ENCODE measurements at regions not wholly inside any gene's neighbourhood (a gene's known extent, or its start where the extent isn't known, plus 50 kb on each side); places are given as distances from the start of the nearest gene placed in this dataset.
A peak's percentile ranks its signal among the peaks of the same experiment; 100 is the strongest.

GRCh38 chr1:198902655-198903054 is 263.8 kb downstream of the PTPRC start:
- peak overlapping the region; percentile 76 for H3K27ac ChIP-seq
- TF ChIP-seq, protein P1, sequence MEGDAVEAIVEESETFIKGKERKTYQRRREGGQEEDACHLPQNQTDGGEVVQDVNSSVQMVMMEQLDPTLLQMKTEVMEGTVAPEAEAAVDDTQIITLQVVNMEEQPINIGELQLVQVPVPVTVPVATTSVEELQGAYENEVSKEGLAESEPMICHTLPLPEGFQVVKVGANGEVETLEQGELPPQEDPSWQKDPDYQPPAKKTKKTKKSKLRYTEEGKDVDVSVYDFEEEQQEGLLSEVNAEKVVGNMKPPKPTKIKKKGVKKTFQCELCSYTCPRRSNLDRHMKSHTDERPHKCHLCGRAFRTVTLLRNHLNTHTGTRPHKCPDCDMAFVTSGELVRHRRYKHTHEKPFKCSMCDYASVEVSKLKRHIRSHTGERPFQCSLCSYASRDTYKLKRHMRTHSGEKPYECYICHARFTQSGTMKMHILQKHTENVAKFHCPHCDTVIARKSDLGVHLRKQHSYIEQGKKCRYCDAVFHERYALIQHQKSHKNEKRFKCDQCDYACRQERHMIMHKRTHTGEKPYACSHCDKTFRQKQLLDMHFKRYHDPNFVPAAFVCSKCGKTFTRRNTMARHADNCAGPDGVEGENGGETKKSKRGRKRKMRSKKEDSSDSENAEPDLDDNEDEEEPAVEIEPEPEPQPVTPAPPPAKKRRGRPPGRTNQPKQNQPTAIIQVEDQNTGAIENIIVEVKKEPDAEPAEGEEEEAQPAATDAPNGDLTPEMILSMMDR (conservative IDR thresholded peaks at IDR 0.05; ENCODE audit: low read depth): no peak
- CTCF ChIA-PET: interaction anchor here (0.5 to 1.4 kb wide), 11 partner anchors 8 to 1580 kb away, joined by 3 to 13 read pairs (median 3); no protein-coding TSS in a partner anchor
- POLR2A ChIA-PET (ENCODE audit: low non-redundant PET): interaction anchor here (1.2 kb wide), 1 partner anchor 13 kb away, joined by 3 read pairs; no protein-coding TSS in a partner anchor
- DNase-seq (ENCODE audit: low spot score): peak; percentile 34

DNA sequence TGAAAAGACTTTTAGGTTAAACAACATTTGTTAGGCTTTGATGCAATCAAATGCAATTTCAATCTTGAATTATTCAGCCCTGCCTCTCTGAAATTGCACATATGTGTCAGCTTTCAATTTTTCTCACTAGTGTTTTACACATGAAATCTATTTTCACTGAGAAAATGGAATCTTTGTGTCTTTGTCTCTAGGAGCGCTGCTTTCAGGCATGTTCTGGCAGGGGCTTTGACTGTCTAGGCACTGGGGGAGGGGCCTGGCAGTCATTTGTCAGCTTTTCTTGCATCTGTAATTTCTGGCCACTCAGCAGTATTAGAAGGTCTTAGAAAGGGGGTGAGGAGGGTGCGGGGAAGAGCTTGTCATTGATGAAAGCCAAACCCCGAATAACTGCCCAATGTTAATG is 264.4 kb downstream of the PTPRC start:
- CTCF ChIA-PET: interaction anchor here (0.5 to 1.4 kb wide), 8 partner anchors 9 to 286 kb away, joined by 3 to 13 read pairs (median 3); no protein-coding TSS in a partner anchor
- TF ChIP-seq, protein P1 (conservative IDR thresholded peaks at IDR 0.05; ENCODE audit: low read depth): no peak
- POLR2A ChIA-PET (ENCODE audit: low non-redundant PET): interaction anchor here (1.2 kb wide), 1 partner anchor 13 kb away, joined by 3 read pairs; no protein-coding TSS in a partner anchor
- H3K27ac ChIP-seq: peak overlapping the region; percentile 76
- DNase-seq (ENCODE audit: low spot score): peak; percentile 52

- CTCF ChIA-PET: interaction anchor here (1.0 to 1.4 kb wide), 3 partner anchors 9 to 210 kb away, joined by 3 to 13 read pairs (median 5); no protein-coding TSS in a partner anchor
- POLR2A ChIA-PET (ENCODE audit: low non-redundant PET): interaction anchor here (1.2 kb wide), 1 partner anchor 12 kb away, joined by 3 read pairs; no protein-coding TSS in a partner anchor
- peak overlapping the region; percentile 76 for H3K27ac ChIP-seq
- DNase-seq (ENCODE audit: low spot score): no peak
- TF ChIP-seq, protein P1 (conservative IDR thresholded peaks at IDR 0.05; ENCODE audit: low read depth): no peak
Observed at GRCh38 chr1:198903621-198904020, 264.8 kb downstream of the PTPRC start.

GRCh38 chr1:198904321-198904720 is 265.5 kb downstream of the PTPRC start:
- TF ChIP-seq, protein P1 (conservative IDR thresholded peaks at IDR 0.05; ENCODE audit: low read depth): no peak
- DNase-seq (ENCODE audit: low spot score): peak; percentile 36
- ChIA-PET CTCF (interaction anchor here (1.0 kb wide), 2 partner anchors 11 to 209 kb away, joined by 3 read pairs; no protein-coding TSS in a partner anchor), POLR2A (ENCODE audit: low non-redundant PET) (no interaction called here)
- H3K27ac ChIP-seq: no peak overlapping the region

DNA sequence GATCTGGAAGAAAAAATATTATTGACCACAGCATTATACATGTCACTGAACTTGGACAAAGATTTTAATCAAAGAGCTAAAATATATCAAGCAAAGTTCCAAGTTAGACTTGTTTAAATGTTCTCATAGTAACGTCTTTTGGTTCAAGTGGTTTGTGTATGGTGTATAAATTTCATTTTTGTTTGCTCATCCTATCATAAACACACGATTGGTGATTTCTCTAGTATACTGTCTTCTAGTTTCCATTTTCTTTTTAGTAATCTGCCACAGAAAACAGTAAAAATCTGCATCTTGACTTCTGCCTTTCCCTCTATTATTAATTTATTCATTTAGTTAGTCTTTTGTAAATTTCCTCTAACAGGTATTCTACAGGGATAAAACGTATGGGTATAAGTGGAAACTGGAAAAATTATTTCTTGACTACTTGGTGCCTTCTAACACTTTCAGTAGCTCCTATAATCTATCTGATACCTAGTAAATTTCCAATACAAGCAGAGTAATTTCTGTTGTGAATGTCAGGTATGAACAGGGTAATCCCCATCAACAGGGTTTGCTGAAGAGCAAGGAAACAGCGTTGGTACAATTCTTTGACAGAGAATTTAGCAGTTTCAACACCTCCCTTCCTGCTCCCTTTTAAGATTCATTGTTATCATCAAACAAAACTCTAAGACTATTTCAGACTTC is 268.0 kb downstream of the PTPRC start:
- TF ChIP-seq, protein P1 (conservative IDR thresholded peaks at IDR 0.05; ENCODE audit: low read depth): no peak
- no peak overlapping the region for H3K27ac ChIP-seq
- DNase-seq (ENCODE audit: low spot score): no peak
- ChIA-PET CTCF (interaction anchor here (0.5 to 0.9 kb wide), 3 partner anchors 18 to 788 kb away, joined by 3 read pairs; no protein-coding TSS in a partner anchor), POLR2A (ENCODE audit: low non-redundant PET) (no interaction called here)

- POLR2A ChIA-PET (ENCODE audit: low non-redundant PET): no interaction called here
Observed at GRCh38 chr1:198907423-198907746, 268.5 kb downstream of the PTPRC start.

More at GRCh38 chr1:198907423-198907746, 268.5 kb downstream of the PTPRC start:
- DNase-seq (ENCODE audit: low spot score): no peak
- TF ChIP-seq, protein P1 (conservative IDR thresholded peaks at IDR 0.05; ENCODE audit: low read depth): no peak
- H3K27ac ChIP-seq: no peak overlapping the region
- CTCF ChIA-PET: interaction anchor here (0.6 kb wide), 1 partner anchor 511 kb away, joined by 3 read pairs; no protein-coding TSS in a partner anchor
